HepG2 (cell line): ENCODE measurements at regions not wholly inside any gene's neighbourhood (a gene's known extent, or its start where the extent isn't known, plus 50 kb on each side); places are given as distances from the start of the nearest gene placed in this dataset.

Source experiments
- CTCF ChIP-seq: sonication (generic); formaldehyde crosslinking; IDR thresholded peaks from 2 replicates; pipeline ENCODE4 v1.5.0; 2020; ENCODE audit warnings: mild to moderate bottlenecking, missing genetic modification reagents, moderate library complexity
- GABPA ChIP-seq, 2 experiments: IDR thresholded peaks; 2 replicates each; pipeline ENCODE4 v1.6.1; 2011 to 2016; ENCODE audit warnings: low read depth in 2 of 2, low read length in 1 of 2, missing biosample characterization in 1 of 2, missing genetic modification characterization in 1 of 2
- KDM1A ChIP-seq: IDR thresholded peaks from 2 replicates; pipeline ENCODE4 v1.6.1; 2016; ENCODE audit warnings: missing compliant biosample characterization
- NFE2L1 ChIP-seq: sonication (generic); formaldehyde crosslinking; IDR thresholded peaks from 2 replicates; pipeline ENCODE4 v1.4.0; 2020; ENCODE audit warnings: missing genetic modification reagents, mild to moderate bottlenecking, borderline replicate concordance
- PAF1 ChIP-seq: IDR thresholded peaks from 2 replicates; pipeline ENCODE4 v1.6.1; 2016; ENCODE audit warnings: missing genetic modification reagents, missing compliant biosample characterization
- PLSCR1 ChIP-seq: sonication (generic); formaldehyde crosslinking; IDR thresholded peaks from 2 replicates; pipeline ENCODE4 v1.5.0; 2020; ENCODE audit warnings: missing genetic modification reagents, mild to moderate bottlenecking, borderline replicate concordance
- POLR2AphosphoS5 ChIP-seq: IDR thresholded peaks from 2 replicates; pipeline ENCODE4 v1.6.1; 2012; ENCODE audit warnings: low read depth, low read length
- POLR2G ChIP-seq: fragments of 200-400 bp; formaldehyde crosslinking; IDR thresholded peaks from 2 replicates; pipeline ENCODE4 v1.6.1; 2018; ENCODE audit warnings: mild to moderate bottlenecking, low read depth, low read length, moderate library complexity
- REST ChIP-seq, 2 experiments: IDR thresholded peaks; 2 replicates each; pipeline ENCODE4 v1.6.1; 2011 to 2012; ENCODE audit warnings: low read length in 2 of 2, borderline replicate concordance in 1 of 2, low read depth in 1 of 2, mild to moderate bottlenecking in 1 of 2, moderate library complexity in 1 of 2
- TBP ChIP-seq: sonication (generic); formaldehyde crosslinking; IDR thresholded peaks from 2 replicates; pipeline ENCODE4 v1.5.0; 2020; ENCODE audit warnings: missing genetic modification reagents
- THAP7 ChIP-seq: sonication (generic); formaldehyde crosslinking; IDR thresholded peaks from 2 replicates; pipeline ENCODE4 v1.8.1; 2023; ENCODE audit warnings: mild to moderate bottlenecking, missing genetic modification reagents
- ZNF12 ChIP-seq: sonication (generic); formaldehyde crosslinking; IDR thresholded peaks from 2 replicates; pipeline ENCODE4 v1.5.0; 2020; ENCODE audit warnings: missing genetic modification reagents
- ZNF24 ChIP-seq: fragments of 450-650 bp; IDR thresholded peaks from 2 replicates; pipeline ENCODE4 v1.6.1; 2017; ENCODE audit warnings: antibody characterized with exemption, mild to moderate bottlenecking

GRCh38 chr2:61675204-61675603, 137.0 kb upstream of the XPO1 start:
- TF ChIP-seq REST (IDR thresholded peaks at IDR 0.05; ENCODE audit: borderline replicate concordance in 1 of 2, low read depth in 1 of 2, low read length in 2 of 2) (no peak), ZNF12 (CRISPR knock-in tag) (no peak), GABPA (IDR thresholded peaks at IDR 0.05; ENCODE audit: low read depth, low read length) (no peak), GABPA (CRISPR knock-in tag; IDR thresholded peaks at IDR 0.05; ENCODE audit: low read depth) (no peak), PLSCR1 (no peak), NFE2L1 (no peak), ZNF24 (no peak), KDM1A (CRISPR knock-in tag) (no peak), PAF1 (CRISPR knock-in tag) (no peak), CTCF (CRISPR knock-in tag) (no peak), POLR2AphosphoS5 (no peak), TBP (CRISPR knock-in tag) (no peak), POLR2G (no peak), THAP7 (CRISPR knock-in tag) (no peak)
